GM18873 (cell line): ENCODE measurements at regions not wholly inside any gene's neighbourhood (a gene's known extent, or its start where the extent isn't known, plus 50 kb on each side); places are given as distances from the start of the nearest gene placed in this dataset.
"Not testable (repeated sequence)": the region's sequence is repeated elsewhere in the genome, so short reads cannot be mapped to it uniquely, and the experiment has no call there.

ENCODE experiments used
- ATAC-seq: cut with Tn5 transposase; IDR thresholded peaks from one replicate; pipeline ENCODE4 v1.9.1; 2021; ENCODE audit warnings: mild to moderate bottlenecking, moderate library complexity, moderate number of reproducible peaks; ENCODE audit not compliant: unreplicated experiment, low FRiP score

DNA sequence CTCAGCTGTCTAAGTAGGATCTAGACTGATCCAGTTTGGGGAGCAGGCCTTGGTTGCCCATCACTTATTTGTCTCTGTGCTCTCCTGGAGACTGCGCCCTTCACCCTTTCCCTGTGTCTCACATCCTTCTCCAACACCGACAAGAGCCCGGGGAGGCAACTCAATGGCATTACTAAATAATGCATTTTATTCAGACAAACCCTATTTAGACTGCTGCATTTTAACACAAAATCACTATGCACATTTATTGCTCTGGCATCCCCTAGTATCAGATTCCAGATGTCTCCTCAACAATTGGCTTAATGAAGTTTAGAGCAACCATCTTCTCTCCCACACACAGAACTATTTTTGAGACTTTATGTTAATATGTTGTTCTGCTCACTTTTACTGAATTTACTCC, 436.4 kb upstream of the CHRM3 start:
- ATAC-seq, result no peak

DNA sequence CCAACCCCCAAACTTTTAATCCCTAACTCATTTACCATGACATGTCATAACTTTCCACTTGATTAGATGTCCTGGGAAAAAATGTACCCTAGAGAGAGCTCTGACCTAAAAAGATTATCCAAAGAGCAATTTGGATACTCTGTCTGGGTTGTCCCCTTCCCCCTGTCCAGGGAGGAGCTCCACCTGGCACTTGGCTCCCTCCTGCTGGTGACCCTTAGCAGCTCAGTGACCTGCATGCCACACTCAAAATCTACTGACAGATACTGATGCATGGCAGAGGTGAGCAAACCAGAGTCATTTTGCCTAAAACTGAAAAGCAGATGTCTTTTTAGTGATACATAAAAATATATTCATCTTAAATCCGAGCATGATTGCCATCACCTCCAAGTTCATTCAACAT, 442.3 kb upstream of the CHRM3 start:
- ATAC-seq, result no peak

DNA sequence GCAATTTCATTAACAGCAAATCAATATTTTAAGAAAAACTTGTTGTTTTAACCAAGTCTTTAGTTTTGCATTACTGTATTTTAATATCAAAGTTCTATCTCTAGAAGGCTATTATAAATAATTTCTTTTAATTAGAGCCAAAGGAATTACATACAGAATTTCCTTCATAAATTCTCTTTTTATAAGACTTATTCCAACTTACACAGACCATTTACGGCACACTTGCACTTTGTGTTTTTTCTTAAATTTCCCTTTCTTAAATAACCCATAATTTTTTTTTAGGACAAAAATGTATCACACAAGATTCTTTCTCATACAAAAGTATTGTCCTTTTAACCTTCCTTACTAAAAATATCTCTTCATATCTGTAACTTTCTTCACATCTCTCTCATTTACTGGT, 458.5 kb upstream of the CHRM3 start:
- ATAC-seq, result no peak

DNA sequence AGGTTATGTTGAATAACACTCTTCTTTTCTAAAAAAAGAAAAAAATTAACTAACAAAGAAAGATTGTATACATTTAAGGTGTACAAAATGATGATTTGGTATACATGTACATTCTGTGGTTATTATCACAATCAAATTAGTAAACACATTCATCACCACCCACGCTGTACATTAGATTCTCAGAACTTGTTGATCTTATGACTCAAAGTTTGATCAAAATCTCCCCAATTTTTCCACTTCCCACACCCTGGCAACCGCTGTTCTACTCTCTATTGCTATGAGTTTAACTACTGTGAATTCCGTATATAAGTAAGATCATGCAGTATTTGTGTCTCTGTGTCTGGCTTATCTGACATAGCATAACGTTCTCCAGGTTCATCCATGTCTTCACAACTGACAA, 469.5 kb upstream of the CHRM3 start:
- no peak for ATAC-seq

DNA sequence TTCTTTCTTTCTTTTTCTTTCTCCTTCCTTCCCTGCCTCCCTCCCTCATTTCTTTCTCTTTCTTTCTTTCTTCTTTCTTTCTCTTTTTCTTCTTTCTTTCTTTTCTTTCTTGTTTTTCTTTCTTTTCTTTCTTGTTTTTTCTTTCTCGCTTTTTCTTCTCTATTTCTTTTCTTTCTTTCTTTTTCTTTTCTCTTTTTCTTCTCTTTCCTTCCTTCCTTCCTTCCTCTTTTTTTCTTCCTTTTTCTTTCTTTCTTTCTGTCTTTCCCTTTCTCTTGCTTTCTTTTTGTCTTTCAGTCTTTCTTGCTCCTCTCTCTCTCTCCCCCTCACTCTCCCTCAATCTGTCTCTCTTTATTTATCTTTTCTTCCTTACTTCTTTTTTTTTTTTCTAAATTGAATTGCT, 472.0 kb upstream of the CHRM3 start:
- no peak for ATAC-seq

DNA sequence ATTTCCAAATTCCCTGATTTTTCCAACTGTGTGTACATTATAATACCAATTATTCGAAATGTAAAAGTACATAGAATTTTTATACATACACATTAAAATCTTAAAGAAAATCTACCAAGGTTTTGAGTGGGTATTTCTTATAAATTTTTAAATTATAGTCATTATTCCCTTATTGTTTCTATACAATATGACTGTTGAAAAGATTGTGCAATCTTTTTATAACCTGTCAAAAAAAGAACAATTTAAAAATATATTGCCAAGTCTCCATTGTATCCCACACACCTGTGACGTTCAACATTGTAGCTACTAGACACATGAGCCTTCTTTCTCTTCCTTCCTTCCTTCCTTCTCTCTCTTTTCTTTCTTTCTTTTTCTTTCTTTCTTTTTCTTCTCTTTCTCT, 473.2 kb upstream of the CHRM3 start:
- ATAC-seq, result no peak

DNA sequence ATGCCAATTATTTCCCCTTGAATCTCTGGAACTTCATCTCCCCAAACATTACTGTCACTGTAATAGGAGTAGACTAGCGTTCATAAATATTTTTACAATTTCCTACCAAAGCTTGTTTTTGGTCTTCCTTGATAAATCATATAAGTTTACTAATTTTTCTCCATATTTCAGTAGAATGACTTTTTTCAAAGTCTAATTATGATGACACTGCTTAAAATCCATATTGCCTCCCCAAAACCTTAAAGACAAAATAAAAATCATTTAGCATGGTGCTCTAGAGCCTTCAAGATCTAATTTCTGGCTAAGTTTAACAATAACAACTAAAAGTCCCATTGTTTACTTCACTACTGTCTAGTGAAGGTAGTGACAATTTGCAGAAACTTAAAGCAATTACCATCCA, 474.2 kb upstream of the CHRM3 start:
- ATAC-seq, result no peak

DNA sequence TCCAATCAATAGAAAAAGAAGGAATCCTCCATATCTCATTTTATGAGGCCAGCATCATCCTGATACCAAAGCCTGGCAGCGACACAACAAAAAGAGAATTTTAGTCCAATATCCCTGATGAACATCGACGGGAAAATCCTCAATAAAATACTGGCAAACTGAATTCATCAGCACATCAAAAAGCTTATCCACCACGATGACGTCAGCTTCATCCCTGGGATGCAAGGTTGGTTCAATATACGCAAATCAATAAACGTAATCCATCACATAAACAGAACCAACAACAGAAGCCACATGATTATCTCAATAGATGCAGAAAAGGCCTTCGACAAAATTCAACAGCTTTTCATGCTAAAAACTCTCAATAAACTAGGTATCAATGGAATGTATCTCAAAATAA, 483.6 kb upstream of the CHRM3 start:
- ATAC-seq, result not testable (repeated sequence)

DNA sequence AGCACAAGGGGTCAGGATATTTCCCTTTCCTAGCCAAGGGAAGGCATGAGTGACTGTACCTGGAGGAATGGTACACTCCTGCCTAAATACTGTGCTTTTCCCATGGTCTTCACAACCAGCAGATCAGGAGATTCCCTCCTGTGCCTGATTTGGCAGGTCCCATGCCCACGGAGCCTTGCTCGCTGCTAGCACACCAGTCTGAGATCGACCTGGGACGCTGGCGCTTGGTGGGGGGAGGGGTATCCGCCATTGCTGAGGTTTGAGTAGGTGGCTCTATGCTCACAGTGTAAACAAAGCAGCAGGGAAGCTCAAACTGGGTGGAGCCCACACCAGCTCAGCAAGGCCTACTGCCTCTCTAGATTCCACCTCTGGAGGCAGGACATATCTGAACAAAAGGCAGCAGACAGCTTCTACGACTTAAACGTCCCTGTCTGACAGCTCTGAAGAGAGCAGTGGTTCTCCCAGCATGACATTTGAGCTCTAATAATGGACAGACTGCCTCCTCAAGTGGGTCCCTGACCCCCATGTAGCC, 486.0 kb upstream of the CHRM3 start:
- no peak for ATAC-seq

DNA sequence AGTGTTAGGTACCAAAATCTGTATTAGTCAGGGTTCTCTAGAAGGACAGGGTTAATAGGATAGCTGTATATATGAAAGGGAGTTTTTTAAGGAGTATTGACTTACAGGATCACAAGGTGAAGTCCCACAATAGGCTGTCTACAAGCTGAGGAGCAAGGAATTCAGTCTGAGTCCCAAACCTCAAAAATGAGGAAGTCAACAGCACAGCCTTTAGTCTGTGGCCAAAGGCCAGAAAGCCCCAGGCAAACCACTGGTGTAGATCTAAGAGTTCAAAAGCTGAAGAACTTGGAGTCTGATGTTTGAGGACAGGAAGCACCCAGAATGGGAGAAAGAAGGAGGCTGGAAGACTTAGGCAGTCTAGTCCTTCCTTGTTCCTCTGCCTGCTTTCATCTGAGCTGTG, 487.5 kb upstream of the CHRM3 start:
- no peak for ATAC-seq

DNA sequence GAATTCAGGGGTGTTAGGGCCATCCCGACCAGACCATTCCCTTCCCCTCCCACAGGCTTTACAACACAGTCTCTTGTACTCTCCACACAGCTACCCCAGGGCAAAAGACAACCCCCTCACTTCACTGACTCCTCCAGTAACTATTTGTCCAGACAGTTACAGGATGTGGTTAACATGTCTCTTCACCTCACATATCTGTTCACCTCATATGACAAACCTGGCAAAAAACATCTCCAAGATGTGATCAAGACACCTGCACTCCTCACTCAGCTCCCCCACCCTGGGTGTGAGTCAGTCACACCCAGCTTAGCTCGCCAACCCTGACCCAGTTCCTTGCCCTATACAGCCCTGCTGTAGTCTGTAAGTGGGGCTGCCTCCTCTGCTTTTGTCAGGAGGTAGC, 490.5 kb upstream of the CHRM3 start:
- ATAC-seq, result no peak

DNA sequence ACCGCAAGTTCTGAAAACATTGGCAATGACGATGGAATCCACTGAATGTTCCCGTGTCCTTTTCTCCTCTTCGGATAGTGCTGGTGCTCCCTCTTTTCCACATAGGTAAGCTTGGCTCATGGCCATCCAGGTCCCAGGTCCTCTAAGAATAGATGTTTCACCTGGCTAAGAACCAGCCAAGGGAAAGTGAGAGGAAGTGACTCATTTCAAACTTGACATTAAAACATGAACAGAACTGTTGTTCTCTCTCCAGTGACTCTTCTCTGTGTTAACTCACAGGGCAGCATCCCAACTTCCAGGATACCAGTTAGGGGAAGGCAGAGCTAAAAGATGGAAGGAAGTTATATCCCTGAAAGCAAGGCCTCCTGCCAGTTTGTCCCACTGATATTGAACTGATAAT, 493.8 kb upstream of the CHRM3 start:
- no peak for ATAC-seq

DNA sequence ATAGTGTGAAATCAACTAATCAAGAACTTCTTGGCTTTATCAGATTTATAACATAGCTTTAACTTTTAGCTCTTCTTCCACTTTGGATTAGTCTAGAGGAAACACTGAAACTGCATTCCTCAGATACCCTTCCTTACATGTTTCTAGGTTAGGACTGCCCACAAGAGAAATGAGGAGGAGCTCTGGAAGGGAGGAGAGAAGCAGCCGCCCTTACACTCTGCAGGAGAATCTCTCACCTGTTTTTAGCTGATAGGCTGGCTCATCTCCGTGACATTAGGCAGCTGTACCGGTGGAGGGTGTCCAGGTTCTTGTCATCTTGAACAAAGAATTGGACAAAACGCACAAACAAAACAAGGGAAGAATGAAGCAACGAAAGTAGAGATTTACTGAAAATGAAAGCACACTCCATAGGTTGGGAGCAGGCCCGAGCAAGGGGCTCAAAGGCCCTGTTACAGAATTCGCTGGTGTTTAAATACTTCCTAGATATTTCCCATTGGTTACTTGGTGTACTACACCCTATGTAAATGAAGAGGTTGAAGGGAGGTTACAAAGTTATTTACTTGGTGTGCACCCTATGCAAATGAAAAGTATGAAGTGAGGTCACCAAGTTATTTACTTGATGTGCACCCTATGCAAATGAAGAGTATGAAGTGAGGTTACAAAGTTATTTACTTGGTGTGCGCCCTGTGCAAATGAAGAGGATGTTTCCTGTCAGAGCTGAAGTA, 524.9 kb upstream of the CHRM3 start:
- no peak for ATAC-seq

DNA sequence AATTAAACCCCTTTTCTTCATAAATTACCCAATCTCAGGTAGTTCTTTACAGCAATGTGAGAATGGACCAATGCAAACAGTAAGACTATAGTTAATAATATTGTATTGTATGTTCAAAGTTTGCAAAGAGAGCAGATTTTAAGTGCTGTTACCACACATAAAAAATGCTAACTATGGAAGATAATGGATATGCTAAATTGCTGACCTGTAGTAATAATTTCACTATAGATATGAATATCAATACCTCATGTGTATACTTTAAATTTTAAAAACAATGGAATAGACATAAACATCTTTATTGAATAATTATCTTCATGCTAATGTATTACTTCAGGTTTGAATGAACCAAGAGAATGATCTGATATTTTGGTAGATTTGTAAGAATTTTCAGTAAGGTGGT, 552.4 kb upstream of the CHRM3 start:
- ATAC-seq, result no peak

DNA sequence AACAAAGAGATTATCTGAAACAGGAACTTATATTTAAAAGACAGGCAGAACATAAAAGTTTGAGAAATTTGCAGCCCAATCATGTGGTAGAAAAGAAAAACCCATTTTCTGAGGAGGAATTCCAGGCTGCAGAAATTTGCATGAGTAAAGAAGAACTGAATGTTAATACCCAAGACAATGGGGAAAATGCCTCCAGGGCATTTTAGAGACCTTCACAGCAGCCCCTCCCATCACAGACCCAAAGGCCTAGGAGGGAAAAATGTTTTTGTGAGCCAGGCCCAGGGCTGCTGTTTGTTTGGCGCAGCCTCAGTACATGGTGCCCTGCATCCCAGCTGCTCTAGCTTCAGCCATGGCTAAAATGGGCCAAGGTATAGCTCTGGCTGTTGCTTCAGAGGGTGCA, 554.3 kb upstream of the CHRM3 start:
- no peak for ATAC-seq

DNA sequence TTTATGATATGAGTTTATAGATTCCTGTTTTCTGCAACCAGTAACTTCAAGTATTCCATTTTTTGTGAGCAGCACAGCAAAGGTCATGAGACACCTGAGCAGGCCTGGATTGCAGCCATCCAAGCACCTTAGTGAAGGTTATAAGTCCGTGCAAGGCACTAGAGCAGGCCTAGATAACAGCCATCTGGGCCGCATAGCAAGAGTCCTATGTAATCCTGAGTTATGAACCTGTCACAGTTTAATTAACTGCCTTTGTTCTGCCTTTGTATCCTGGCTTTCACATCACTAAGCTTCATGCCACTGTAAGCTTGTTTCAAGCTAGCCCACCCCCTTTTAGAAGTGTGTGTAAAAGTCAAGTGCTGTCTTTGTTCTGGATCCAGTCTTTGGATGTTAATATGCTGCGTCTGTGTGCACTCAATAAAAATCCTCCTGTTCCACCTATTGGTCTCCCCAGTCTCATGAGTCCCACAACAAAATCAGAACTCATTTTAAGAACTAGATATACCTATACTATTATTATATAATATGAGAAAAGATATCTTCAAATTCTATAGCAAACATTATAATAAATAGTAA, 556.2 kb upstream of the CHRM3 start:
- ATAC-seq, result no peak

DNA sequence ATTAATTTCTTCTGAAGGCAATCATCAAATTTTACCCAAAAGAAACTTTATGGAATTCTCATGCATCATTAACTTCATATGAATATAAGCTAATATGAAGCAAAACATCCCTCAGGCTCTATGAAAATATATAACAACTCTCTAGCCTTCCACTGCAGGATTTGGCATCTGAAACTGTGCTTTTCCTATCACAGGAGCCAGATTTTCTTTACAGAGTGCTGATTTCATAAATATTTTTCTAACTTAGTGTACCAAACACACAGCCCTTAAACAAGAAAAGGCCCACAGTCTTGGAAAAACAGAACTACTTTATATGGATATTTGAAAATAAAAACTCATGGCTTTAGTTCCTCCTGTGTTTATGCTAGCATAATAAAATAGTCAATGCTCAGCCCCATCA, 559.5 kb upstream of the CHRM3 start:
- no peak for ATAC-seq

DNA sequence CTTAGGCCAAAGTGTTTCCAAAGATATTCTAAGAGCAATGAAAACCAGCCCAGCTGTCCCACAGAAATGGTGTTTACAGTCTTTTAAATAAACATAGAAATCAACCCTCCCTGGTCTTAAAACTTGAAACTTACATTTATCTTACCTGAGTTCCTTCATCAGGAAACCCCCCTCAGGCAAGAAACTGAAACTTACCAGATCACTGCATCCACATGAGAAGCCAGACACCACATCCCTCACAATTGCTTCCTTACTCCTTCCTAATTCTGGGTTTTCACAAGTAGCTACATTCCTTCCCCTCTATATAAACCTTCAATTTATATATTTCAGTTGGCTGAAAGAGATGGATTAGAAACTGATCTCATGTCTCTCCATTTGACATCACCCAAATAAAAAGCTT, 563.0 kb upstream of the CHRM3 start:
- ATAC-seq, result no peak

DNA sequence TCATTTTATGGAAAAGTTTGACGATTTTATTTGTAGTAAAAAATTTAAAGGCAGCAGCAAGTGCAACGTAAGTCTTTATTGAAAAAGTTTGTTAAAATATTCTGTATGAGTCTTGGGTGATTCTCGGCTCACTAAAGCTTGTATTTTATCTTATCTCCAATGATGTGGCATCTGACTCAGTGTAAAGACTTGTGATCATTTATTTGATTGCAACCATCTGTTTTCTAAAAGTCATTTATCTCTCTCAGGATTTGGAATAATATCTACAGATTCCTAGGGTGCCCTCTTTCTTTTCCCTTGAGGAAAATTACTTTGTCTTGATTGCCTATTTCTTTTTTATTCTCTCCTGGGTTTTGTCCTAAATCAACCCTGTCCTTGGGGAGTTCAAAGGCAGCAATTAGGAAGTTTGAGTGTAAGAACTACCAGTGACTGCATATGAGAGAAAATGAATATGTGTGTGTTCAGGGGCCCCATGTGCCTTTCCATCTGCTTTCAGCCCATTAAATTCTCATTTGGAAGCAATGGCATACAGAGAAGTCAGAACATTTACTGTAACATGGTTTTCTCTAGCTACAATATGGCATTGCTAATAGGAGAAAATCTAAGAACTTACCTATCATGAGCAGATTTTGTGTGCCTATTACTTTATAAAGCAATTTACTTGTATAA, 575.0 kb upstream of the CHRM3 start:
- ATAC-seq, result no peak

DNA sequence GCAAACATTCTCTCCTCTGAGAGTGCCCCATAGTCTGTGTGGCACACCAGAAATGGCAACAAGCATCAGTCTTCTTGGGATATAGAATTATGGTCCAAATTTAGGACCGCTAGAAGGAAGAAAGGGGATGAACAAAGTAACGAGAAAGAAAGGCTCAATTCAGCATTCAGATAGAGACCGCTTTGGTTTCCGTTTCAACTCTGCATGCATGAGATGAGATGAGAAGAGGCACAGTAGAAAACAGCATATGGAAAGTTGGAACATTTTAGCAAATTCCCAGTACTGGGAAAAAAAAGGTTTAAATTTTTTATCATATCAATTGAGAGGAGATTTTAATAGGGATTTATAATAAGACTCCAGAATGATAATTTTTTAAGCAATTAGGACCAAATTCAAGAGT, 595.5 kb upstream of the CHRM3 start:
- ATAC-seq, result no peak

DNA sequence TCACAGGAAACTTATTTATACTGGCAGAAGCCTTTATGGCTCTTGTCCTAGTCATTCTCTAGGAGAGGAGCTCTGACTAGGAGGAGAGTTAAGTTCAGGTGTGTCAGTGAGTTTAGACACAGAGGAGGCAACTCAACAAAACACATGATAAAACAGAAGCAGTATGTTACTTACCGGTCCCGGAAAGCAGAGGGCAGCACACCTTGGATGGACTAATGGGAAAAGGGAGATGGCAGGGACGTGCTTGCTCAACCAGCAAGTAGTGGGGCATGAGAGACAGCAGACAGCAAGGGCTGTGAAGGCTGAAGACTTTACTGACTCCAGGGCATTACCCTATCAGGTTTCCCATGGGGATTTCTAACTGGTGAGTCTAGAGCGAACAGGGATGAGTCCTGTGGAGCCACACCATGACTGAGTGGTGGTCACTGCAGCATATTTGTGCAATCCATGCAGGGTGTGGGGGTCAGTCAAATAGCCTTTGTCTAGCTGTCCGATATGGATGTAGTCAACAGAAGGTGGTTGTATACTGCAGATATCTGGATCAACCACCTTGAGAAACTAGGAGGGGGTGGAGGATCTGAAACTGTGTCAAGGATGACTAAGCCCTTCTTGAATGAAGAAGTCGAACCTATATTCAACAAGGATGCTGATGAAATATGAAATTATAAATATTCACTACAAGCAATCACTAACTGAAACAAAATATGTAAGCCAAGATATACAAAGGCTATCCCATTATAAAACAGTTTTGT, 596.3 kb upstream of the CHRM3 start:
- no peak for ATAC-seq
